B cell (primary cell): ENCODE measurements at regions not wholly inside any gene's neighbourhood (a gene's known extent, or its start where the extent isn't known, plus 50 kb on each side); places are given as distances from the start of the nearest gene placed in this dataset.

ENCODE experiments used
- CTCF ChIP-seq: fragments of 200-600 bp; IDR thresholded peaks from one replicate; pipeline ENCODE4 v1.8.0; 2022; ENCODE audit warnings: antibody characterized with exemption, mild to moderate bottlenecking
- EZH2 ChIP-seq: IDR thresholded peaks from 2 replicates; pipeline ENCODE4 v1.6.1; 2012; ENCODE audit warnings: borderline replicate concordance, low read depth, mild to moderate bottlenecking, moderate library complexity, low read length; ENCODE audit not compliant: insufficient read depth, poor library complexity, severe bottlenecking

DNA sequence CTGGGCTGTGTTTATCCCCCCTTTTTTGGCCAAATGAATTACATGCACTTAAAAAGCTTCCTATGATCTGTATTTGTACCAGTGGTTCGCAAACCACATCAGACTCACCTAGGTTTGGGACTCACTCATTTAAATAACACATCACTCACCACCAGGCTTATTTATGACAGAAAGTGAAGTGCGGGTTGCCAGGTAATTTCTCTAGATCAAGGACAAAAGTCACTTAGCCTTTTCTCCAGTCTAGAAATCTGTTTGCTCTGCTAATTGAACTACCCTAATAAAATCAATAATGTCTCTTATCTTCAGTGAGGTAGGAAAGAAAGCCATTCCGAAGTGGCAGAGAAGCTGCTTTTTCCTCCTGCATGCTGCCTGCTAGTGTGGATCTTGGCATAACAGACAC, 88.1 kb upstream of the SLC8A1 start:
- TF ChIP-seq CTCF (no peak), EZH2 (no peak)
